Amniotic stem cell (primary cell): ENCODE measurements at regions not wholly inside any gene's neighbourhood (a gene's known extent, or its start where the extent isn't known, plus 50 kb on each side); places are given as distances from the start of the nearest gene placed in this dataset.

ENCODE experiments used
- DNase-seq: peaks from one replicate; lab custom pipeline; 2025; lab: John Stamatoyannopoulos, UW

DNA sequence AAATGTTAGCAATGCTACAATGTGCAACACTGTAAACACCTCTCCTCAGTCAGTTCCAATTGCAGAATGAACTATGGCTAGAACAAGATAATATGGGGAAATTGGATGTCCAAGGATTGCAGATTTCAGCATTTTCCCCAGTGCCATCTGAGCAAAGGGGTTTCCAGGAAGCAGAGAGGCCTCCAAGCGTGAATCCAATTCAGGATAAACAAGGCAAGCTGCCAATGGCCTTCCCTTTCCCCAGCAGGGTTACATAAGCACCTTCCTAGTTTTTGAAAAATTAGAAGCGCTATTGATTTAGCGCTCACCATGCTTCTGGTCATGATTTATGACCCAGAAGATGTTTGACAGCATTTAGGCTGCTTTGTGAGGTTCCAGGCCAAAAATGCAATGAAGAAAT is 223.0 kb upstream of the GATB start:
- DNase-seq, result no peak

DNA sequence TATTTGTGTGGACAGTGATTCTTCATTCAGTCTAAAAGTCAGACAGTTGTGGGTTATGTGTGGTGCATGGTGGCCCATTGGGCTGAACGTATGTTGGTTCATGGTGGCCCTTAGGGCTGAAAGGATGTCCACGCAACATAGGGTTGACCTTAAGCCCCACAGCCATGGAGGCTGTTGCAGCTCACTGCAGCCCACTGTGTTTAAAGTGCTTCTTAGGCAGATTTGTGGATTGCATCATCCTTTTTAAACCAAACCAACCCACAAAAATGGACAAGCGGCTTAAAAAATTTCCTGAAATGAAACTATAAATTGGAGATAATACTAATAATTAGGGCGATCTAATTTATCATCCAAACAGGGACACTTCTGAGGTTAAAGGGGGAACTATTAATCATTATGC is 219.0 kb upstream of the GATB start:
- no peak for DNase-seq

DNA sequence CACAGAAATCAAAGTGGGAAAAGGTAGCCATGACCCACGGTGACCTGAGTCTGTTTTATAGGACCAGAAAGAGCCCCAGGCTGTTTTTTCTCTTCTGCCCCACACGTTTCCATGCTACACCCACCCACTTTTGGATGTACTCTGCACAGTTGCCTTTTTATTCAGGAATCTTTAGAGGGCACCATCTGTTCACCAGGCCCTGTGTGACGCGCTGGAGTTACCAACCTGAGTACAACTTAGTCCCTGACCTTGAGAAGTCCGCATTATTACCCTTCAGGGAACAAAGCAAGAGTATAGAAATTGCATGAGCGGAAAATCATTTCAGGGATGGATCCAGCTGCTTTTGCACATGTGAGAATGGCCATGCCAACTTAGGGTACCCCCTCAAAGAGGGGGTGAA is 207.8 kb upstream of the GATB start:
- DNase-seq, result no peak

DNA sequence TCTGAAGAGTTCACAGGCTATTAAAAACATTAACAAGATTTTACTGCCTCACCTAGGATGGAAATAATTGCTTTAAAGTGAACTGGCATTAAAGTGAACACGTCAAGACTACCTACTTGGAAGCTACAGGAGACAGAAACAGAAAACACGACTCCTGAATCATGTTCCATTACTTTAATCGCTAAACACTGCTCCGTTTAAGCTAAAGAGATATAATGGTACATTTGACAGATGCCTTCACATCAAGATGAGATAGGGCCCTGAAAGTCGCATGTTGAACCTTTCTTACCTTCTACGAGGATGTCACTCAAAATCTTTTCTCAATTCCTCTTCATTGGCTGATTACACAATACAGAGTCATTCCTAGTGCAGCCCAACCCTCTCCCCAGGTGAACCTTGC is 206.3 kb upstream of the GATB start:
- no peak for DNase-seq

DNA sequence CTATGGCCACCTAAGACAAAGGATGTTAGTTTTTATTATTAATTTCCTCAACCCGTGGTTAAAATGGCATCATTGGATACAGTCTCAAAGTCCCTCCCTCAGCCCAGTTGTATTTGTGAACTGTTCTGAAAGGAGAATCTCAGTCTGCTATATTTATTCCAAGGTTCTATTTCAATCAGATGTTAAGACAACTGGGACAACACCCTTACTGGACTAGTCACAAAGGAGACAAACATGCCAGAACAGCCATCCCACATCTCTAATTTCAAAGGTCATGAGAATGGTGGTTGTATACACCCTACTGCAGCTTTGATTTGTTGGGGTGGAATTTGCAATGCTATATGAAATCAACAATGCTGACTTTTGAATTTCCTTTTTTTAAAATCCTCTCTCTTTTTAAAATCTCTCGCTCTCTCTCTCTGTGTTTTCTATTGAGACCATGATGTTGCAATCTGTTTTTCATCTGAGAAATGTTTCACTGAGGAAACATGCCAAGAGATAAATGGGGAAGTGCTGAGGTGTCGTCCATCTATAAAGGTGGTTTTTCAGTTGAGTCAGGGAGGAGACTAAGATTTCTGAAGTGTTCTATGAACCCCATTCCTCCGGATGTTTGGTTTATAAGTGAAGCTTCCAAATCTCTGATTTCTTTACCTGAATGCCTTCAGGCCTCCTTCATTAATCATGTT is 201.5 kb upstream of the GATB start:
- no peak for DNase-seq

DNA sequence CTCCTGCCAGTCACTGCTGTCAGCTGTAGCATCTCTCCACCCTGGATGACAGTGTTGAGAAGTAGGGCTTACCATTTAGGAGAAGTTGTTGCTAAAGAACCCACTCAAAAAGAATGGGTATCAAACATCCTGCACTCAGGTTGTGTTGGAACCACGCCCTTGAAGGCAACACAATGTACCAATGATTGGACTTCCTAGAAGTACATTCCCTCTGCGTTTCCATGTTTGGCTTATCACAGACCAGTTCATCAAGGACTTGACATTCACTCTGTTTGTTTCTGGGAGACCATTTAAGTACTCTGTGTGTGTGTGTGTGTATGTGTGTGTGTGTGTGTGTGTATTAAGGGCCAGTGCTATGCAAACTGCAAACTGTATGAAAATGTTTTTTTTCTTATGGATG is 200.6 kb upstream of the GATB start:
- DNase-seq, result no peak

DNA sequence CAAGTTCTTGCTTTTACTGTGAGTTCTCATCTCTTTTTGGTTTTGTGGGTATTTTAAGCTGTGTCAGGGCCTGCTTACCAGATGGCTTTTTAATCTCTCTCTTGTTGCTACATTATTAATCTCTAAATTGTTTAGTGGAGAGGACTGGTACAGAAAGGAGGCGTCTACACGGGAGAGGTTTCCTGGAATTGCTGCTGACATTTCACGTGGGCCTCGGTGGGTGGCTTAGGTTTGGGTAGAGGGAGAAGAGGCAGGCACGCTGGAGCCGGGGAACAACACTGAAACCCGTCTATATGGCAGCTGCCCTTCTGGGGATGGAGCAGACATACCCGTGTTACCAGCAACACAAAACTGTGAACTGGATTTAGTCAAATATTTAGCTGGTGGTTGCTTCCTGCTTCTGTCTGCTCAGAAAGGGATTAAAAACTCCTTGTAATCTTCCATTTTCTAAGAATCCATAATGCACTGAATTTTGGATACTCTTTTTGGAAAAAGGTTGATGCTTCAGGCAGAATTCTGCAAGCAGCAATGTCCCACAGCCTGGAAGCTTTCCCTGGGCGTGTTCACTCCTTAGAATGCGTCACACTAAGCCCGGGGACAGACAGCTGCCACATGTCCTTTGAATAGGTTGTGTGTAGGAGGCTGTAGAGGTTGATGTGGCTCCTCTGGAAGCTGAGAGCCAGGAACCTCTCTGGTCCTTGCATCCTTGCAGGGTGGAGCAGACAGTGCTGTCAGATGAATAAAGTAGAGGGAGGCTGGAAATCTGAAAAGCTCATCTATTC is 199.8 kb upstream of the GATB start:
- no peak for DNase-seq

DNA sequence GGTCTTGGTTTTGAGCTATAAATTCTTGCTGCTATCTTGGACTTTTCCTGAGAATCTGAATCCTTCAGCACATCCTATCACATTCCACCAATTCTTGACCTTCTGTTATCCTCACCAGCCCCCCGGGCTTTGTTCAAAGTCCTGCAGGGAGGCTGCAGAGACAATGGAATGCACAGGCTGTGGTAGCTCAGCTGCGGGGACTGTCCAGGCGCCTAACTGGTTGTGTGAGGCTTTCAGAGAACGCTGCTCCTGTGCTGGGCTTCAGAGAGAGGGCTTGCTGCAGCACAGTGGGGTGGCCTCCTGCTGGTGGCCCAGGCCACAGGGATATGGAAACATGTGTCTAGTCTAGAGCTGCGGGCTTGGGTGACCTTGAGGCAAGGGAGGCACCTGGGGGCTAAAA is 196.3 kb upstream of the GATB start:
- no peak for DNase-seq

DNA sequence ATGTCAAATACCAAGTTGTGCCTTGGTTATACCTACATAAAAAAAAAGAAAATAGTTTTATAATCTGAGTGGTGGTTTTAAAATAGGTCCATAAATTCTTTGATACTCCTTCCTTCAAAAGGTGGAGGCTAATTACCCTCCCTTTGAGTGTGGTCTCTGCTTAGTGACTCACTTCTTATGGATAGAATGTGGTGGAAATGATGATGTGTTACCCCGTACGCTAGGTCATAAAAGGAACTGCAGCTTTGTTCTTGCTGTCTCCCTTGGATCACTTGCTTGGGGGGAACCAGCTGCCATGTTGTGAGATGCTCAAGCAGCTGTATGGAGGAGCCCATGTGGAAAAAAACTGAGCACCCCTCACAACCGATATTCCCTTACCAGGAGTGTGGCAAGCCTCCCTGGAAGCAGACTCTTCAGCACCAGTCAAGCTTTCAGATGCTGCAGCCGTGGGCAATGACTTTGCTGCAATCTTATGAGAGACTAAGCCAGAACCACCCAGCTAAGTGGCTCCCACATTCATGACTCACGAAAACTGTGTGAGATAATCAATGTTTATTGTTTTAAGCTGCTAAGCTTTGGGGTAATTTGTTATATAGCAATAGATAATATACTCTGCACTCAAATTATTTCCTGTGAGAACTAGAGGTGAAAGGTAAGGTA is 195.0 kb upstream of the GATB start:
- DNase-seq, result no peak

DNA sequence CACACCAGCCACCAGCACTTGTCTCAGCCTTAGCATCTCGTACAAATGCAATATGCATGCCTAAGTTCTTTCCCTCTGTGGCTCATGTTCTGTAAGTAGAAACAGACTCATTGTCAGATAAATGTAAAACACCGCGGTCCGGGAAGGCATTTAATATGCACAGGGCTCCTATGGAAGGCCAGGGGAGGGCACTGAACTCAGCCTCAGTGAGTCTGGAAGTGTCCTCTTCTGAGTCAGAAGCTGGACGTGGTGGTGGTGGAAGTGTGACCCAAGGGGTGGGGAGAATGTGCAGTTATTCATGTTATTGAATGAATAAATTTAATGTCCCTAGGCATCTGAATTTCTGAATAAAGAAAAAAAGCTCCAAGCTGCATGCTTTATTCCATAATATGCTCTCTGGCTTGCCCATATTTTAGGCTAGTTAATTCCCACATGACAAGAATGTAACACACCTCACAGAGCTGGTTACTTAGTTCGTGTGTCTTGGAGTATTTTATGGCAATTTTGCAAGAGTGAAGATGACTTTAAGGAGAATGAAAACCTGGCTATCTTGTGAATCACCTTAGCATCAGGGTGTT is 193.1 kb upstream of the GATB start:
- no peak for DNase-seq

DNA sequence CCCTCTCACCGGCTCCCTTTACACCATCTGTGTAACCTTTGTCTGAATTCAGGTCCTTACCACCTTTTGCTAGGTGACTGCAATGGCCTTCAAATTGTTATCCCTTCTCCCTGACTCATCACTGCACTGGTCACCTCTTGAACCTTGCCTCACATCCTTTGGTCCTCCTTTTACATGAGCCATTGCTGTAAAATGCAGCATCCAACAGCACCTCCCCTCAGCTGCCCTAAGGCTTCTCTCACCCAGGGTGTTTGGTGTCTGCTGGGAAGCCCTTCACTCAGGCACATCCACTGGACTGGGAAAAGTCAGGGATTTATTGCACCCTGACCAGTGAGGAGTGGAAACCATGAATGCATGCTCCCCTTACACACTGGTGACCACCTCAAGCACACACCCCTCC is 192.5 kb upstream of the GATB start:
- DNase-seq, result no peak

DNA sequence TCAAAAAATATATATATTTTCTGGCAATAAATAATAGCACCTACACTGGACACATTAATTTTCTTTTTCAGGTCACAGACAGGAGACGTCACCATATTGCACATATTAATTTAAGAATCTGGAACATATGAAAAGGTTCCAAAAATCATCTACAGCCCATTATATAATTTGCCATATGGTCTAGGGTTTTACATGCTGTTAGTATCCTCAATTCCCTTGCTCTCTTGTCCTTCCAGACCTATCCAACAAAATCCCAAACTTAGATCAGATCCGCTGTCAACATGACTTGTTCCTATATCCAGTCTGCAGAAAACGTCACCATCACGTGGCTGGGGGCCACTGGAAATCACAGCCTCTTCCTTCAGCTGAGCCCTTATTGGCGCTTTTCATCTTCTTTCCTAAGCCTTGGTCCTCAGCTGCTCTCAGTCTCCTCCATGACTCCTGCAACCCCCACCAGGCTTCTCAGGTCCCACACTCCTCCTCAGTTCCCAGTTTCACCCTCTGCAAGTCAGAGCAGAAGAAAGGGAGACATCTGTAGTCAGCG is 192.0 kb upstream of the GATB start:
- DNase-seq, result no peak

DNA sequence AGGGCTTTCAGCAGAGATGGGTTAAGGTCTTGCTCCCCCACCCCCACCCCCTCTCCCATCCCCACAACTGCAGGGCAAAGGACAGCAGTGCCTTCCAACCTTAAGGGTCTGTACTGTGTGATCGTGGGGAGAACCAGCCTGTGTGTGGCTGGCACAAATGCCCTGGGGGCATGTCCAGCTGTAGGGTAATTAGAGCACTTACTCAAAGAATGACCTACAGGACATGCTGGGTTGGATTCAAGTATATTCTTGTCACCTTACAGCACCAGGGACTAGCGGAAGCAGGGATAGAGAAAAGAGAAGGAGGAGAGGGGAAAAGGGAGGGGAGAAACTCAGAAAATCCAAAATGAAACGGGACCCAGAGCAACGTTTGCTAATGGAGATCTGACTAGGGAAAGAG is 191.3 kb upstream of the GATB start:
- no peak for DNase-seq

DNA sequence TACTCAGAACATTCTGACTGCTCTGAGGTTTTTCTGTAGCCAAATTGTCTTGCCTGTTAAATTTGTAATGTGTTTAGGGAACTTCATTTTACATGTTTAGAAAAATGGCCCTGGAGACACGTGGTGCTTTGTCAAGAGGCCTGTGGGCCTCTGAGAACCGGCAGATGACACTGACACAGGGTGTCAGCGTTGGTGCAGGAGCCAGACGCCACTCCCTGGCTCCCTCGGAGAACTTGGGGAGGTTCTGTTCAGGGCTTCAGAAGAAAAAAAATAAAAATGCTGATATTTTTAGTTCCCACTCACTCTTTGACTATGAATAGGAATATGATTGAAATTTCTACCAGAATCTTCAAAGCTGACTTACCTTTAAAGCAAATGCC is 190.9 kb upstream of the GATB start:
- no peak for DNase-seq

DNA sequence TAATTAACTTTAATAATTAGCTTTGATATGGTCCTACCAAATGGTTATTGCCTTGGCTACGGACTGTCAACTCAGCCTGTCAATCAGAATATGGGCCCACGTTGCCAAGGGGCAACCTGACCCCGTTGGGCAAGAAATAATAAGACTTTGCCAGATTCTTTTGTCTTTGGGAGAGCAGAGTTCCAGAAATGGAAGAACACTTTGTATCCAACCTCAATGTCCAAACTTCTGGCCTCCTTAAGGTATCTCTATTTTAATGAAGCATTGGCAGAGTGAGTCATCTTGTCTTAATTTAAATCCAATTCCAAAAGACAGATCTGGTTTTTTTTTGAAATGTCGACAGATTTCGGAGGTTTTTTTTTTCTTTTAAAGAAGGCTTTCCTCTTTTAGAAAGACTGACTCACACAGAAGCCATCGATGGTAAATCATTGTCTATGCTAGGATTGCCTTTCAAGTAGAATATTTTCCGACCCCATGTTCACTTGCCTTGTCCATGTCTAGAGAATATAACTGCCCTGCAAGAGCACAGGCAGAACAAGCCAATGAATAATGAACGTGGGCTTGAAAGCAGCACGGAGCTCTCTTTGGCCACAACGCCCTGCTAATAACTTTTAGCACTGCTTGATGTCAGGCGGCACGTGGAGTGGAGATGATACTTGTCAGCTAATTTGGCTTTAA is 190.3 kb upstream of the GATB start:
- DNase-seq, result no peak

DNA sequence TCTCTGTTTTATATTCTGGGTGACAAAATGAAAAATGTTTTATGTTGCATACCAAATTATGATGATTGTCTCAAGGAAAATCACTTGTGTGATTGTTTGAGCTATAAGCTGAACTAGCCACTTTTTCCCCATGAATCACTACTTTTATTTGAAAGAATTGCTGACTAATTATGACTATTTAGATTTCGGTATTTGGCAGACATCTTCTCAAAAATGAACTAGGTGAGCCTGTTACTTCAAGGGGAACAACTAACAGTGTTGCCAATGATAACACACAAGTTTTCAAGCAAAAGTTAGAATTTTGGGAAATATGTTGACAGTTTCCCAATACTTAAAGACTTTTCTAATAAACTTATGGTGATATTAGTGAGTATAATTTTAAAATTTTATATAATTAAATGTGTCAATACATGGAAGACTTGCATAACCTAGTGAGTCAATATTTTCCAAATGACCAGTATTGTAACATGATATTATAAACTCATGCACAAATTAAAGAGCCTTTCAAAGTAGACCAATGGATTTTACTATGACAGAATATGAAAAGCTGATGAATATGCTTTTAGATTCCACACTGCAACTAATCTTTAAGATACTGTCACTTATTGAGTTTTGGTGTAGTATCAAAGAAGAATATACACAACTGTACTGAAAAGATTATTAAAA is 187.7 kb upstream of the GATB start:
- no peak for DNase-seq

DNA sequence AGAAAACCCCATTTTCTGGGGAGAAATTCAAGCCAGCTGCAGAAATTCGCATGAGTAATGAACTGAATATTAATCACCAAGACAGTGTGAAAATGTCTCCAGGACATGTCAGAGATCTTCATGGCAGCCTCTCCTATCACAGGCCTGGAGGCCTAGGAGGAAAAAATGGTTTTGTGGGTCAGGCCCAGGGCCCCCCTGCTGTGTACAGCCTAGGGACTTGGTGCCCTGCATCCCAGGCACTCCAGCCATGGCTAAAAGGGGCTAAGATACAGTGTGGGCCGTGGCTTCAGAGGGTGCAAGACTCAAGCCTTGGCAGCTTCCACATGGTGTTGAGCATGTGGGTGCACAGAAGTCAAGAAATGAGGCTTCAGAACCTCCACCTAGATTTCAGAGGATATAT is 185.9 kb upstream of the GATB start:
- DNase-seq, result no peak

DNA sequence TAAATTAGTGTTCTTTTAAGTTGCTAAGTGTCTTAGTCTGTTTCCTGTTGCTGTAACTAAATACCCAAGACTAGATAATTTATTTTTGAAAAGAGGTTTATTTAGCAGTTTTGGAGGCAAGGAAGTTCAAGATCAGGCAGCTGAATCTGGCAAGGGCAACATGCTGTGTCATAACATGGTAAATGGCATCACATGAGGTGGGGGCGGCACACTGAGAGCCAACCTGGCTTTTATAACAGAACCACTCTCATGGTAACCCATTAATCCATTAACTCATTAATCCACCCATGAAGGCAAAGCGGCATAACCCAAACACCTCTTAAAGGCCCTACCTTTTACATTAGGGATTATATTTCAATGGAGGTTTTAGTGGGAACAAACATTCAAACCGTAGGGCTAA is 182.2 kb upstream of the GATB start:
- no peak for DNase-seq

DNA sequence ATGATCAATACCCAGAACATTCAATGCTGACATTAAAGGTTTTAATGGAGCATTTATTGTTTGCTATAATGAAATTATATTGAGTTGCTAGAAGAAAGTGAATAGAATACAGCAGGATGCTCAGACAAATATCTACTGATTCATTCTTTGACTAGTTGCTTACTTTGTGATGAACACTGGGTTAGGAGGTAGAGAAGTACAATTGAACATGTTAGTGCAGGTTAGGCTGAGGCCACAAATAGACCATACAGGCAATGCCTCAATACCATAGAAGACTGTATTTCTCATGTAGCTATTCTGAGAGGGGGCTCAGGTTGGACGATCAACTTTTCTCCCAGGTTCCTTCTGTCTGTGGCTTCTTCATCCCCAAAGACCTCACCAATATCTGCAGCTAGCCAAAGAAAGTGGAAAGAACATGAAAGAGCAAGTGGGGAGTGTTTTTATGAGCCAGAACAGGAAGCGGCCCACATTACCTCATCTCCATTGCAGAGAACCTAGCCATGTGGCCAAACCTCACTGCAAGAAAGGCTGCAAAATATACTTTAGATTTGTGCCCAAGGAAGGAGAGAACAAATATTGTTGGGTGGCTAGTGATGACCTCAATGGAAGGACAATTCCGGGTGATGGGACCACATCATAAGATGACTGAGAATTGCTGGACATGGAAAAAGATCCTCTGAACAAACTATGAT is 180.3 kb upstream of the GATB start:
- DNase-seq, result no peak

DNA sequence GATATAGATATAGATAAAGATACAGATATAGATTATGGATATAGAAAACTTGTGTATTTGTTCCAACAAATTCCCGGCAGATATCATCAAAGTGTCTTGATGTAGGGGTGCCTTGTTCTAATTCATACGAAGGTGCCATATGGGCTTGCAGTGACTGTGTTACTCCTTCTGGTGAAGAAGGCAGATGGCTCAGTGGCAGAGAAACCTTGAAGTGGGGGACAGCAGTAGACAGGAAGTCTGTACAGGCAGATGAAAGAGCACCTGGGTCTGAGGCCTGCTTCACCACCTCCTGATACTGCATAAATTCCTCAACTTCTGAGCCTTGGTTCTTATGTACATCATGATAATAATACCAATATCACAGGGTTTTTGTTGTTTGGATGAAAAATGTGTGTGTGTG is 179.5 kb upstream of the GATB start:
- no peak for DNase-seq

DNA sequence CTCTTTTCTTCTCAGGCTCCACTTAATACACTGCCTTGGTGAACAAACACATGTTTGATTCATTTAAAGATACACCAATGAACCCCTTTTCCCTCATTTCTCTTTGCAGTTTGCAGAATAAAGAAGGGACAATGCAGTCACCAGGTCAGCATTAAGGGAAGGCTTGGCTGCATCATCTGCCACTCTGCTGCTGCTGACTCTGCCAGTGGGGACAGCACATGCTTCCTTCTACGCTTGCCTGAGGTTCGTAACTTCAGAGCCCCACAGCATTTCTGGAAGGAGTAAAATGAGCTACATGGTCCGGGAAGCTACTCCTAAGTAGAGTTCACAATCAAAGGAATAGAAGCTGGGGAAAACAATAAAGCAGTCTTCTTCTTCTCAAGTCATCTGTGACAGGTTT is 178.9 kb upstream of the GATB start:
- no peak for DNase-seq
